ENCODE measurements at regions not wholly inside any gene's neighbourhood (a gene's known extent, or its start where the extent isn't known, plus 50 kb on each side); places are given as distances from the start of the nearest gene placed in this dataset.
"Not testable (repeated sequence)": the region's sequence is repeated elsewhere in the genome, so short reads cannot be mapped to it uniquely, and the experiment has no call there.

GRCh38 chr19:28363254-28363653, 849.7 kb downstream of the UQCRFS1 start:
- DNase-seq (ENCODE audit: low read depth) = no peak

DNA sequence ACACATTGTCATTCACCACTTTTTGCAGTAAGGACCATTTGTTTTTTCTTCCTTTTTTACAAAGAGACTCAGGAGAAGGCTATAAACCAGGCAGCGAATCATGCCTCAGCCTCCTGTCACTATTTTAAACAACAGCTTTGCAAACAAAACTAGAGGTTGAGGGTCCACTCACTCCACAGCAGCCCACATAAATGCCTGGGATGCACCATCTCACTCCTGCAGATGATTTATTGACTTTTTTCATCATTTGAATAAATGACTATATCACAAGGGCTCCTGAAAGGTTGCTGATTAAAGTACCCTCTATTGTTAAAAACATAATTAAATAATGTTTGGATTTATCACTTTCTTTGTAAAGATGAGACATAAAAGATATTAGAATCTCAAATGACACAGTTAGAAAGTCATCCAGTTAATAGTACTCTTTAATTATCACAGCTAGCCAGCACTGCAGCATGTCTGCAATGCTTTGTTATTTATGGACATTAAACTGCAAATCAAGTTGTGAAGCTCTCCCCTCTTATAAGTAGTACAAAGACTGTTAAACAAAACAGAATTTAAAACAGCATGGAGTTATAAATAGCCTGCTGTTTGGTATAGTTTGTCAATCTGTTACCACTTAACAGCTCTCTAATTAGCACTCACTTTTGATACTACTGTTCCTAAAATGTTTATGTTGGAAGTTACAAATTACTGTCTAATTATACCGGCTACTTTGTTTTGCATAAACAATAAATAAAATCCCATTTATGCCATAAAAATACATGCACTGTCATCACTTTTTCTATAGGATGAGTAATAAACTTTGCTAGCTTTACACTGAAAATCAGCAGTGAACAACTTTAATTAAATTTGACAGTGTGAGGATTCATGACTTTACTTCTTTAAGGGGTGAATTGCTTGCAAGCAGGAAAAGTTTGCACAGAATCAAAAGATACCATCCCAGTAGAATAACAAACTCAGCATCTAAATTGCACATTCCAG, 853.2 kb downstream of the UQCRFS1 start:
- DNase-seq (ENCODE audit: low read depth) = no peak

DNA sequence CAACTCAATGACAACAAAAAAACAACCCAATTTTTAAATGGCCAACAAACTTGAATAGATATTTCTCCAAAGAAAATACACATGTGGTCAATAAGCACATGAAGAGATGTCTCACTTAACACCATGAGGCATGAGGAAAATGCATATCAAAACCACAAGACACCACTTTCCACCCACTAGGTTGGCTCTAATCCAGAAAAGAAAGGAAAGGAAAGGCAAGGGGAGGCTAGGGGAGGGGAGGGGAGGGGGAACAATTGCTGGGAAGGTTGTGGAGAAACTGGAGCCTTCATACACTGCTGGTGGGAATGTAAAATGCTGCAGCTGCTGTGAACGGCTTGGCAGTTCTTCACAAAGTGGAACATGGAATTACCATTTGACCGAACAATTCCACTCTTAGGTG, 854.3 kb downstream of the UQCRFS1 start:
- no peak for DNase-seq (ENCODE audit: low read depth)

DNA sequence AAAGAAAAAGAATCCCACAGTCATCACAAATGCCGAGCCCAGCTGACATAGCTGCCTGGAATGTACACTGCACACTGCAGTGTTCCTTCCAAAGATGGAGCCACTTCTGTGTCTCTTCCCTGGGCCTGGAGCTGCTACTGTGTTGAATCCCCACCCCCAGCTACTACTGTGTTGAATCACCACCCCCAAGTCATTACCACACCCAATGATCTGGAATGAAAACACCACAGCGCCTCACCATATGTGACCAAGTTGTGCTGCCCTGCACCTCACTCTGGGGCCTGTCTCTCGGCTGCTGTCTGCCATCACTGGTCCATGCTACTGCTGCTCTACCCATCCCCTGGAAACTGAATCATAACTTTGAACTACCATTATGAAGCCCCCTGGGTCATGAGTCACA, 861.2 kb downstream of the UQCRFS1 start:
- no peak for DNase-seq (ENCODE audit: low read depth)

DNA sequence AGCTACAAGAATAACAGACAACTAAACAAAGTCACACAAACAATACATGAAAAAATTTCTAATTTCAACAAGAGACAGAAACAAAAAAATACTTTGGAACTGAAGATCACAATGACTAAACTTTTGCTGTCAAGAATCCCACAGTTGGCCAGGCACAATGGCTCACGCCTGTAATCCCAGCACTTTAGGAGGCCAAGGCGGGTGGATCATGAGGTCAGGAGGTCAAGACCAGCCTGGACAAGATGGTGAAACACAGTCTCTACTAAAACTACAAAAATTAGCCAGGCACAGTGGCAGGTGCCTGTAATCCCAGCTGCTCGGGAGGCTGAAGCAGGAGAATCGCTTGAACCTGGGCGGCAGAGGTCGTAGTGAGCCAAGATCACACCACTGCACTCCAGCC, 861.6 kb downstream of the UQCRFS1 start:
- DNase-seq (ENCODE audit: low read depth) = not testable (repeated sequence)

GRCh38 chr19:28350673-28351072, 862.3 kb downstream of the UQCRFS1 start:
- no peak for DNase-seq (ENCODE audit: low read depth)

- no peak for DNase-seq (ENCODE audit: low read depth)
Observed at GRCh38 chr19:28350037-28350436, 862.9 kb downstream of the UQCRFS1 start.

GRCh38 chr19:28349604-28350003, 863.3 kb downstream of the UQCRFS1 start:
- no peak for DNase-seq (ENCODE audit: low read depth)

GRCh38 chr19:28345811-28346210, 867.1 kb downstream of the UQCRFS1 start:
- no peak for DNase-seq (ENCODE audit: low read depth)

DNA sequence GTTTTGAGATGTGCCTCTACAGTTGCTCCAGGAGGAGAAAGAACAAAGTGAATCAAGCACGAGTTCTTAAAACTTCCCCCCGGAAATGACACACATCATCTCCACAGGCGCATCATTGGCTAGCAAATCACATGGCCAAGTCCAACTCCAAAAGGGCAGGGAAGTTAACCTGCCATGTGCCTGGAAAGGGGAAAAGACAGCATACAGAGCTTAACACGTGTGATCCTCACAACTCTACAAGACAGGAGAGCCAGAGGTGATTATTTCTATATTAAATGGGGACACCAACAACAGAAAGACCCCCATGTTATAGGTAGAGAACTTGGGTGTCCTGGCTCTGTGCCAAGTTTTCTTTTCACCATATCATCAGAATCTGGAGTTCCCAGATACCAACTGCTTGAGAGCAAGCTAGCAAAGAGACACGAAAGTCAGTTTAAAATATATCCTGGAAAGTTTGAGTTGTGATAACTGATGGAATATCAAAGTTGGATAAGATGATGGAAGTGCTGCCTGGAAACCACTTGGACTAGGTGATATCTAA, 871.1 kb downstream of the UQCRFS1 start:
- no peak for DNase-seq (ENCODE audit: low read depth)

- no peak for DNase-seq (ENCODE audit: low read depth)
Observed at GRCh38 chr19:28334419-28334818, 878.5 kb downstream of the UQCRFS1 start.

GRCh38 chr19:28333909-28334308, 879.0 kb downstream of the UQCRFS1 start:
- DNase-seq (ENCODE audit: low read depth) = no peak

GRCh38 chr19:28332886-28333285, 880.1 kb downstream of the UQCRFS1 start:
- no peak for DNase-seq (ENCODE audit: low read depth)

DNA sequence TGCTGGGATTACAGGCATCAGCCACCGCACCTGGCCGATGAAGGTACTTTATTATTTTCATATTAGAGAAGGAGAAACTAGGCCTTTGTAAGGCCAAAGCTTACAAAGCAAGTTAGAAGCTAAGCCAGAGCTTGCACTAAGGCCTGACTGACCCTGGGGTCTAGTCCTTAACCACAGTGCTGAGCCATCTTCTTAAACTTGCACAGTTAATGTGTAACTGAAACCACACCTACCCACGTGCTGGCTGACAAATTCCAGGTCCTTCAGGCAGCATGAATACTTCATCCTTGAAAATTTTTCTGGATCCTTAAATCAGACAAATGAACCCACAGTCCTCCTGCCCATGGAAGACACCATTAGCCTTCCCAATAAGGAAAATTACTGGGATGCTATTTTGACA, 880.6 kb downstream of the UQCRFS1 start:
- no peak for DNase-seq (ENCODE audit: low read depth)

- no peak for DNase-seq (ENCODE audit: low read depth)
Observed at GRCh38 chr19:28331596-28331995, 881.4 kb downstream of the UQCRFS1 start.

- DNase-seq (ENCODE audit: low read depth) = no peak
Observed at GRCh38 chr19:28330831-28331230, 882.1 kb downstream of the UQCRFS1 start.

DNA sequence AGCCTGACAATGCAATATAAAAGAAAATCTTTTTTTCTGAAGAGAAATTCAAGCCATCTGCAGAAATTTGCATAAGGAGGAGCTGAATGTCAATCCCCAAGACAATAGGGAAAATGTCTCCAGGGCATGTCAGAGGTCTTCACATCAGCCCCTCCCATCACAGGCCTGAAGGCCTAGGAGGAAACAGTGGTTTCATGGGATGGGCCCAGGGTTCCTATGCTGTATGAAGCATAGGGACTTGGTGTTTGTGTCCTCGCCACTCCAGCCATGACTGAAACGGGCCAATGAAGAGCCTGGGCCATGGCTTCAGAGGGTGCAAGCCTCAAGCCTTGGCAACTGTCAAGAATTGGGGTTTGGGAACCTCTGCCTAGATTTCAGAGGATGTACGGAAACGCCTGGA, 883.5 kb downstream of the UQCRFS1 start:
- no peak for DNase-seq (ENCODE audit: low read depth)

DNA sequence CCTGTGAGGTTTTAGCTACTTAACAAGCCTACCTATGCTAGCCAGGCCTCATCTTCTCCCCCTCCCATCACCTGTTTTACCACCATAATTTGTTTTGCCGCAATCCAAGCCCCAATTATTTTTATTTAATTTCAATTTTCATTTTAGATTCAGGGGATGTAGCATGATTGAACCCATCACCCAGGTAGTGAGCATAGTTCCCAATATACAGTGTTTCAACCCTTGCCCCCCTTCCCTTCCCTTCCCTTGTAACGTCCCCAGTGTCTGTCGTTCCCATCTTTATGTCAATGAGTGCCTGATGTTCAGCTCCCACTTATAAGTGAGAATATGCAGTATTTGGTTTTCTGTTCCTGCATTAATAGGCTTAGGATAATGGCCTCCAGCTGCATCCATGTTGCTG, 885.0 kb downstream of the UQCRFS1 start:
- no peak for DNase-seq (ENCODE audit: low read depth)

GRCh38 chr19:28326746-28327145, 886.2 kb downstream of the UQCRFS1 start:
- DNase-seq (ENCODE audit: low read depth) = no peak

DNA sequence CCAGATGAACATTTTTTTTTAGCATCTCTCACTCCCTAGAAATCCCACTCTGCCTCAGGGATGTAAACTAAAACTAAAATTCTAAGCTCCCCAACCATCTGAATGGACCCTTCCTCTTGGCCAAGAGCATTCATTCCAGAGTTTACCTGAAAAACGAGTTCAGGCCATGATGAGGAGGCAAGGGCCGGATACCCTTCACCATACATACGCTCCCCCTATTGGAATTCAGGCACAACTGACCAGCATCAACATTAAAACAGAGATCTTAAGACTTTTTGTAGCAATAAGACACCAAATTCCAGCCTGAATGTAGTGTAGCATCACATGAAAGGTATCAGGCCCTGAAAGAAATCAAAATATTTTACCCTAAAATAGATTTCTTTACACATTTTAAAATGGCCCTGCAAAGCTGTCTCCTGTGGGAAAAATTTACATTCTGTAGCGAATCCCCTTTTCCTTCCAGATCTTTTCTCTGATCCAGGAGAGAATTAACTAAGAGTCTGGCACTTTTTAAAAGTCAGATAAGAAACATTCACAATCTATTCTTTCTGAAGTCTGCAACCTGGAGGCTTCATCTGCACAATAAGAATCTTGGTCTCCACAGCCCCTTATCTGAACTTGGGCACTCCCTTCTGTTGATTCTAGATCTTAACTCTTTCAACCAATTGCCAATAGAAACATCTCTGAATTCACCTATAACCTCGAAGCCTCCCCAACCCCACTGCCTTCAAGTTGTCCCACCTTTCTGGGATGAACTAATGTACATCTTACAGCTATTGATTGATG, 888.5 kb downstream of the UQCRFS1 start:
- no peak for DNase-seq (ENCODE audit: low read depth)

DNA sequence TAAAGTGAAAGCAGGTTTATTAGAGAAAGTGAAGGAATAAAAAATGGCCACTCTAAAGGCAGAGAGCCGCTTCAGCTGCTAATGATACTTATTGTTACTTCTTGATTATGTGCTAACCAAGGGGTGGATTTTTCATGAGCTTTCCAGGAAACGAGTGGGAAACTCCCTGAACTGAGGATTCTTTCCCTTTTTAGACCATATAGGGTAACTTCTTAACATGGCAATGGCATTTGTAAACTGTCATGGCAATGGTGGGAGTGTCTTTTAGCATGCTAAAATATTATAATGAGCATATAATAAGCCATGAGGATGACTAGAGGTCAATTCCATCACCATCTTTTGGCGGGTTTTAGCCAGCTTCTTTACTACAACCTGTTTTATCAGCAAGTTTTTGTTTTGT, 890.0 kb downstream of the UQCRFS1 start:
- no peak for DNase-seq (ENCODE audit: low read depth)

DNA sequence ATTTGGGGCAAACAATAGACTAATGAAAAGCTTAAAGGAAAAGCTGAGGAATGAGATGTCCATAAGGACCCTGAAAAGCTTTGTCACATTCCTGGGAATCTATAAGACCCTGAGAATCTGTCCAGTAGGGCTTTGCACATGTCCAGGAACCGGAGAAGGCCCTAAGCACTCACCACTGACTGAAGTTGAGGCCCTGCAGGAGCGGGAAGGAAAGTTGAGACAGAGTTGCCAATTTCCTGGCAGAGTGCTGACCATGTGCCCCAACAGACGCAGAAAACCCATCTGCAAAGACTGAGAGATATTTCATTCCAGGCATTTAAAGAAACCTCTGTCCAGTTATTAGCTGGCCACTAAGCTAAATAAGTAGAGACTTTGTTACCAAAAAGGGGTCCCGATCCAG, 890.5 kb downstream of the UQCRFS1 start:
- DNase-seq (ENCODE audit: low read depth) = no peak

DNA sequence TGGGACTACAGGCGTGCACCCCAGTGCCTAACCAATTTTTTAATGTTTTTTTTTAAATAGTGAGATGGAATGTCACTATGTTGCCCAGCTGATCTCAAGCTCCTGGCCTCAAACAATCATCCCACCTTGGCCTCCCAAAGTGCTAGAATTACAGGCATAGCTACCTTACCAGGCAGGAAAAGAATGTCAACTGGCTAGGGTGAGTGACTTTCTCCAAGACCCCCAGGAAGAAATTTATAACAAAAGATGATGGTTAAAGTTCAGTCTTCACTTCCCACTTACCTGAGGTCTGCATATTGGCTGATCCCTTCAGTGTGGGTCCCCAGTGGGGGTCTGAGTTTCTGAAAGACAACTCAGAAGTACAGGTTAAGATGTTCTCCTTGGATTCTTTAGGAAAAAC, 893.0 kb downstream of the UQCRFS1 start:
- no peak for DNase-seq (ENCODE audit: low read depth)
